ENCODE measurements at regions not wholly inside any gene's neighbourhood (a gene's known extent, or its start where the extent isn't known, plus 50 kb on each side); places are given as distances from the start of the nearest gene placed in this dataset.

- no peak for TF ChIP-seq PKNOX1 (IDR thresholded peaks at IDR 0.05)
Observed at GRCh38 chr2:89844221-89844943, 1152.9 kb downstream of the RPIA start (continued).

GRCh38 chr2:89845532-89845931, 1154.1 kb downstream of the RPIA start:
- ATAC-seq (no peak), FAIRE-seq (no peak), DNase-seq (ENCODE audit: low read depth, low spot score) (no peak)
- intact Hi-C loops (cut with micrococcal nuclease; ENCODE audit: unreplicated experiment) (no loop called here), in situ Hi-C loops (cut with MboI) (loop anchor here (5.0 to 10.0 kb wide), 2 partner anchors 1033 to 1101 kb away; no protein-coding TSS in a partner anchor)
- CTCF ChIA-PET: no interaction called here
- no peak overlapping the region for H2AFZ ChIP-seq (ENCODE audit: control insufficient read depth, low read depth, low read length)
- no TSS peak for BruUV-seq (replicated peaks)
- H3K36me3 ChIP-seq (ENCODE audit: control insufficient read depth in 2 of 2, insufficient read depth in 2 of 2, low read length in 1 of 2): no peaks in the 10 kb centered on the region
- H4K20me1 ChIP-seq (ENCODE audit: control insufficient read depth, insufficient read depth): no peaks in the 10 kb centered on the region
- H3K27me3 ChIP-seq (replicated peaks in 1 of 2; ENCODE audit: control insufficient read depth in 2 of 2, insufficient read depth in 2 of 2, low read length in 1 of 2): peaks cover 0 to 4% of the 10 kb centered on the region in 2 experiments; a peak in 1 of 4 replicates
- RAD21 ChIA-PET (ENCODE audit: unreplicated experiment): no interaction called here
- H3K27ac ChIP-seq (ENCODE audit: control insufficient read depth, insufficient read depth): no peak overlapping the region
- SMC1A ChIA-PET (ENCODE audit: uncharacterized antibody, unreplicated experiment): no interaction called here
- no peak overlapping the region for H3K4me3 ChIP-seq
- POLR2A ChIA-PET: no interaction called here
- H3K9me3 ChIP-seq (replicated peaks; ENCODE audit: control insufficient read depth, insufficient read depth, low read length): no peaks in the 10 kb centered on the region; the same call in 2 of the 3 replicates
- H3K4me1 ChIP-seq (ENCODE audit: control insufficient read depth, insufficient read depth, low read length): no peaks in the 10 kb centered on the region
- no peak overlapping the region for H3K4me2 ChIP-seq (ENCODE audit: control insufficient read depth, insufficient read depth)
- H3K9ac ChIP-seq (ENCODE audit: control insufficient read depth, insufficient read depth, low read length): no peak overlapping the region
- TF ChIP-seq MEF2B (IDR thresholded peaks at IDR 0.05; ENCODE audit: partially characterized antibody, poor library complexity, severe bottlenecking) (no peak), PML (IDR thresholded peaks at IDR 0.05; ENCODE audit: low read length) (no peak), MXI1 (IDR thresholded peaks at IDR 0.05; ENCODE audit: low read depth, low read length) (no peak), NR2C1 (IDR thresholded peaks at IDR 0.05) (no peak), NFXL1 (IDR thresholded peaks at IDR 0.05; ENCODE audit: borderline replicate concordance) (no peak), FOXK2 (IDR thresholded peaks at IDR 0.05) (no peak), CBX5 (IDR thresholded peaks at IDR 0.05; ENCODE audit: low read depth) (no peak), PKNOX1 (IDR thresholded peaks at IDR 0.05) (no peak), ETV6 (conservative IDR thresholded peaks at IDR 0.05 in 1 of 2, IDR thresholded peaks at IDR 0.05 in 1 of 2; ENCODE audit: borderline replicate concordance in 1 of 2, low read depth in 1 of 2) (no peak)
- 23% methylated on average over 6 of the region's 6 CpGs for WGBS (ENCODE audit: insufficient coverage, insufficient replicate concordance, low lambda C conversion rate, missing lambda C conversion rate)
- H3K79me2 ChIP-seq (ENCODE audit: control insufficient read depth, insufficient read depth, low read length): no peaks in the 10 kb centered on the region

All from GM12878 (cell line).